ENCODE measurements at regions not wholly inside any gene's neighbourhood (a gene's known extent, or its start where the extent isn't known, plus 50 kb on each side); places are given as distances from the start of the nearest gene placed in this dataset.

DNA sequence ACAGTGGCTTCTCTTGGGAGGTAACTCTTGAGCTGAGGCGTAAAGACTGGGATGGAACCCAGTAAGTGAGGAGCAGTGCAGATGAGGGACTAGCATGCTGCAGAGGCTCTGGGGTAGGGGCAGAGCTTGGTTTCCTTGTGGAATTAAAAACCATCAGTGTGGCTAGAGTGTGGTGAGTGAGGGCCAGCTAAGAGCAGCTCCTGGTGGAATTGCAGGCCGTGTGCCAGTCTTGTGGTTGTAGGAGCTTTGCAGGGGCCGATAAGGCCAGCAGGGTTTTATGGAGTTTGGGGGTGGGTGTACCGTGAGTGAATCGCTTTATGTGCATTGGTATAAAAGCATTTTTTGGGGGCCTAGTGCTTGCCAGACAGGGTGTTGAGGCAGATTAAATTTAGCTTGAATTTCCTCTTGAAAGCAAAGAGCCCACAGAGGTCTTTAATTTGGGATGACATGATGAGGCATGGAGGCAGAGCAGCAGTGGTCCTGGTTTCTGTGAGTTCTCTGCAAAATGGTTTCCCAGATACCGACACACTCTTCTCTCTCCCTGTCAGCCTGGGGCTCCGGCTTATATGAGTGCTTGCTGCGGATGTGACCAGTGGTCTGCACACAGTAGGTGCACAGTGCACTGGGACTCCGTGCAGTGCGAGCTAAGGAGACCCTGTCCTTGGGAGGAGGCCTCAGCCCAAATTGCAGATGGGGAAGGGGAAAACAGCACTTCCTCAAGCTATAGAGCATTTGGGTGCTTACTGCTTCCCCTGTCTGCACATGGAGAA, 176.4 kb upstream of the PITX1 start:
- intact Hi-C loops (cut with DNase I; ENCODE audit: low total_unique reads), result no loop called here
- TF ChIP-seq, protein P1, sequence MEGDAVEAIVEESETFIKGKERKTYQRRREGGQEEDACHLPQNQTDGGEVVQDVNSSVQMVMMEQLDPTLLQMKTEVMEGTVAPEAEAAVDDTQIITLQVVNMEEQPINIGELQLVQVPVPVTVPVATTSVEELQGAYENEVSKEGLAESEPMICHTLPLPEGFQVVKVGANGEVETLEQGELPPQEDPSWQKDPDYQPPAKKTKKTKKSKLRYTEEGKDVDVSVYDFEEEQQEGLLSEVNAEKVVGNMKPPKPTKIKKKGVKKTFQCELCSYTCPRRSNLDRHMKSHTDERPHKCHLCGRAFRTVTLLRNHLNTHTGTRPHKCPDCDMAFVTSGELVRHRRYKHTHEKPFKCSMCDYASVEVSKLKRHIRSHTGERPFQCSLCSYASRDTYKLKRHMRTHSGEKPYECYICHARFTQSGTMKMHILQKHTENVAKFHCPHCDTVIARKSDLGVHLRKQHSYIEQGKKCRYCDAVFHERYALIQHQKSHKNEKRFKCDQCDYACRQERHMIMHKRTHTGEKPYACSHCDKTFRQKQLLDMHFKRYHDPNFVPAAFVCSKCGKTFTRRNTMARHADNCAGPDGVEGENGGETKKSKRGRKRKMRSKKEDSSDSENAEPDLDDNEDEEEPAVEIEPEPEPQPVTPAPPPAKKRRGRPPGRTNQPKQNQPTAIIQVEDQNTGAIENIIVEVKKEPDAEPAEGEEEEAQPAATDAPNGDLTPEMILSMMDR (IDR thresholded peaks at IDR 0.05), result no peak
- DNase-seq (ENCODE audit: low spot score in 2 of 2), result peak; percentile 1 to 46
- no peak overlapping the region for H3K4me3 ChIP-seq (ENCODE audit: low read depth, poor library complexity, severe bottlenecking)
- 89 to 96% methylated on average over 10 of the region's 10 CpGs for WGBS, 2 donors

DNA sequence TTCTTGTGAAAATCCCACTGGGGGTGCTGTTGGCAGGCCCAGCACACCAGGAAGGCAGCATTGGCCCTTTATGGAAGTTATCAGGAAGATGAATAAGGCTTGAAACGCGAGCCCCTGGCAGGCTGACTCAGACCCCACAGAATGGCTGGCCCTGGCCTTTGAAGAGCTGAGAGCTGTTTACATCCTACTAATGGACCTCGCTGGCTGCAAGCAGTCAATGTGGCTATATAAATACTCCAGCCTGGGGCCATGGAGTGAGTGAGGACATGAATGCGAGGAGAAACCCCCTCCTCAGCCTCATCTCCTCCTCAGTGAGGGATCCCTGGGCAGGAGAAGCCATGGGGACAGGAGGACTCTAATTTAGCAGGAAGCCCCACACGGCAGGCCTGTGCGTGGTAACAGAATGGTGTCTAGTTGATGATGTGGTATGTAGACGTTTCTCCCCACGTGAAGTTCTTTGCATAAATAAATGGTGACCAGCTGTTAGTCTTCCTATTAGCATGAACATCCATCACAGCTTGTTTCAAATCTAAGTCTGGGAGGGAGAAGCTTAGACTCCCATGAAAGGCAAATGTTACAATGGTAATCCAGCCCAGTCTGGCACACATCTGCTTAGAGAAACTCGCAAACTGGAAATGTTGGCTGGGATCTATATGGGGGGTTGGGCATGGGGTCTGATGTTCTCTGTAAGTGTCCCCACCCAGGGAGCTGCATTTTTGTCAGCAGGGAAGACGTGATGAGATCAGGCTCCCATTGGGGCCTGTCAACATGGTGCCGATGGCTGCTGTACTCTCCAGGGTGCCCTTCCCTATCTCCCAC, 175.1 kb upstream of the PITX1 start:
- TF ChIP-seq POLR2A (IDR thresholded peaks at IDR 0.05), result no peak
- TF ChIP-seq, protein P1 (IDR thresholded peaks at IDR 0.05), result no peak
- H3K4me3 ChIP-seq (ENCODE audit: low read depth, poor library complexity, severe bottlenecking), result no peak overlapping the region
- 74 to 78% methylated on average over 11 of the region's 11 CpGs for WGBS, 2 donors
- peak; percentile 11 to 80 for DNase-seq (ENCODE audit: low spot score in 2 of 2)
- intact Hi-C loops (cut with DNase I; ENCODE audit: low total_unique reads), result no loop called here

DNA sequence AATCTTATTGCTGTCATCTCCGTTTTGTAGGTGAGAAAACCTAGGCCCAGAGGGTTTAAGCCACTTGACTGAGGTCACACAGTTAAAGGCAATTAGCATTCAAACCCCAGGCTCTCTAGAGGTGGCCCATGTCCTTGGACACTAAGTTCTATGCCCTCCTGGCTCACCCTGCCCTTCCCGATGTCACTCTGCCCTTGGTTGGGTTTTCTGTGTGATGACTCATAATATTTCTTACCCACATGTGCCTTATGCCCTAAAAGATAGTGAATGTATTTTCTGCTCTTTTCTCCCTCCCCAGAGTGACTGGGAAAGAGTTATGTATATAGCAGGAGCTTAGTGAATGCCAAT, 174.5 kb upstream of the PITX1 start:
- intact Hi-C loops (cut with DNase I; ENCODE audit: low total_unique reads), result no loop called here
- no peak for DNase-seq (ENCODE audit: low spot score in 2 of 2)
- H3K4me3 ChIP-seq (ENCODE audit: low read depth, poor library complexity, severe bottlenecking), result no peak overlapping the region
- TF ChIP-seq POLR2A (IDR thresholded peaks at IDR 0.05), result no peak
- TF ChIP-seq, protein P1 (IDR thresholded peaks at IDR 0.05), result no peak
- 75 to 81% methylated on average over 2 of the region's 2 CpGs for WGBS, 2 donors

DNA sequence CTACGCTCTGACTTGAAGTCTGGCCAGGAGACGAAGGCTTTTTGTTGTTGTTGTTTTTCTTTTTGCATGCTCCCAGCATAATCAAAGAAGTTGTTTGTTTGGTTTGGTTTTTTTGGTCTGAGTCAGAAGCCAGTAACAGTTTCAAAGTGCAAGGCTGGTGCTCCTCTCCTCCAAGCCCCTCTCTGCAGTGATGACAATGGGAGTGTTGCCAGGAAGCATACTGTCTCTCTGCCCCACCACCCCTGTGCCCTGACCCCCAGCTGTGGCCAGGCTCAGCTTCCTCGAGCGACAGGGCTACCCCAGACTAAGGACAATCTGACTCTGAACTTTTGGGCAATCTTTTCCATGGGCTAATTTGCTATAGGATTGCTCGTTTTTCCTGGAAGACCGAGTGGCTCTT, 173.8 kb upstream of the PITX1 start:
- WGBS, 2 donors, result 63 to 80% methylated on average over 6 of the region's 6 CpGs
- TF ChIP-seq, protein P1 (IDR thresholded peaks at IDR 0.05), result no peak
- no peak for TF ChIP-seq POLR2A (IDR thresholded peaks at IDR 0.05)
- DNase-seq (ENCODE audit: low spot score in 2 of 2), result peak in 1 of 2 donors; percentile 56
- intact Hi-C loops (cut with DNase I; ENCODE audit: low total_unique reads), result no loop called here
- no peak overlapping the region for H3K4me3 ChIP-seq (ENCODE audit: low read depth, poor library complexity, severe bottlenecking)

DNA sequence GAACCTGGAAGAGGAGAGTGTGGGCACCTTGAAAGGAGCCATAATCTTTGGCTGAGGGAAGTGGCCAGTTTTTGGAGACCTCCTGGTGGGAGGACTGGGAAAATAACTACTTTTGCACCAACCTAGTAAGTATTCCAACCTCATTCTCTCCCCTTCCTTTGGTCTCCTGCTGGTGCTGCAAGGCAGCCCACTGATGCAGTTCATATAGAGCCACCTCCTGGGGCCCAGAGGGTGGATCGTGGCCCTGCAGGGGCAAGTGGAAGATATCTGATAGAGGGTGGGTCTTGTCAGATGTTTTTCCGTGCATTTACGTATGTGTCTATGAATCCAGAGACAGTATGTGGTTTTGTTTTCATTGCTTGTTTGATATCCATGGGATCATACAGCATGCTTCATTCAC, 172.8 kb upstream of the PITX1 start:
- TF ChIP-seq, protein P1 (IDR thresholded peaks at IDR 0.05), result no peak
- no peak for TF ChIP-seq POLR2A (IDR thresholded peaks at IDR 0.05)
- WGBS, 2 donors, result 89 to 91% methylated on average over 3 of the region's 3 CpGs
- DNase-seq (ENCODE audit: low spot score in 2 of 2), result peak in 1 of 2 donors; percentile 29
- intact Hi-C loops (cut with DNase I; ENCODE audit: low total_unique reads), result no loop called here
- H3K4me3 ChIP-seq (ENCODE audit: low read depth, poor library complexity, severe bottlenecking), result no peak overlapping the region

All from lower leg skin (tissue), 4 donors.